WTC11 (cell line): ENCODE measurements at regions not wholly inside any gene's neighbourhood (a gene's known extent, or its start where the extent isn't known, plus 50 kb on each side); places are given as distances from the start of the nearest gene placed in this dataset.

Experiments used
- ATAC-seq: fragments of 200-7000 bp; cut with Tn5 transposase; 2 replicates; pipeline ENCODE4 v1.10.0; 2021; ENCODE audit warnings: mild to moderate bottlenecking, moderate library complexity
- CTCF ChIA-PET: fragments of 300-600 bp; sonication (Branson Sonifier 250); formaldehyde crosslinking; loops from one replicate; lab custom pipeline; 2021; ENCODE audit warnings: antibody characterized with exemption; lab: Charles Lee
- POLR2A ChIA-PET: fragments of 350-600 bp; sonication (Branson Sonifier 250); formaldehyde crosslinking; loops from one replicate; lab custom pipeline; 2021; ENCODE audit warnings: antibody characterized with exemption; lab: Charles Lee
- DNase-seq: peaks from one replicate; pipeline ENCODE4 v3.0.0; 2021; ENCODE audit warnings: low spot score
- H3K27ac Mint-ChIP-seq: 2 replicates; pipeline ENCODE4 v1.8.0; 2021; ENCODE audit warnings: mixed read lengths
- H3K27me3 Mint-ChIP-seq: 2 replicates; pipeline ENCODE4 v1.8.0; 2021; ENCODE audit warnings: low read depth, mild to moderate bottlenecking, moderate library complexity, mixed read lengths
- H3K36me3 Mint-ChIP-seq: 2 replicates; pipeline ENCODE4 v1.8.0; 2021; ENCODE audit warnings: mixed read lengths
- H3K4me1 Mint-ChIP-seq: 2 replicates; pipeline ENCODE4 v1.8.0; 2022; ENCODE audit warnings: mixed read lengths
- H3K4me3 Mint-ChIP-seq: 2 replicates; pipeline ENCODE4 v1.8.0; 2021; ENCODE audit warnings: mild to moderate bottlenecking, moderate library complexity, mixed read lengths
- H3K9me3 Mint-ChIP-seq: 2 replicates; pipeline ENCODE4 v1.8.0; 2021; ENCODE audit warnings: mixed read lengths
- ETV6 ChIP-seq: sonication (generic); formaldehyde crosslinking; IDR thresholded peaks from 2 replicates; pipeline ENCODE4 v1.8.1; 2022; ENCODE audit warnings: mild to moderate bottlenecking, missing genetic modification reagents
- FOXP1 ChIP-seq: sonication (generic); formaldehyde crosslinking; IDR thresholded peaks from 2 replicates; pipeline ENCODE4 v1.8.0; 2022; ENCODE audit warnings: missing genetic modification reagents, mild to moderate bottlenecking, moderate library complexity, borderline replicate concordance
- MXD4 ChIP-seq: fragments of 250-450 bp; sonication (Bioruptor Pico); IDR thresholded peaks from 2 replicates; pipeline ENCODE4 v1.8.0; 2021; ENCODE audit warnings: mild to moderate bottlenecking, moderate library complexity, borderline replicate concordance
- NR1H2 ChIP-seq: sonication (generic); formaldehyde crosslinking; IDR thresholded peaks from 2 replicates; pipeline ENCODE4 v1.9.0; 2021; ENCODE audit warnings: mild to moderate bottlenecking, moderate library complexity, missing genetic modification reagents
- SMAD3 ChIP-seq: sonication (generic); formaldehyde crosslinking; IDR thresholded peaks from 2 replicates; pipeline ENCODE4 v1.8.0; 2022; ENCODE audit warnings: missing genetic modification reagents, mild to moderate bottlenecking, borderline replicate concordance
- SP1 ChIP-seq: sonication (generic); formaldehyde crosslinking; conservative IDR thresholded peaks from 2 replicates; pipeline ENCODE4 v1.8.1; 2022; ENCODE audit warnings: missing genetic modification reagents
- ZNF396 ChIP-seq: fragments of 250-450 bp; sonication (Bioruptor Pico); IDR thresholded peaks from 2 replicates; pipeline ENCODE4 v1.8.0; 2021; ENCODE audit warnings: mild to moderate bottlenecking, moderate library complexity, borderline replicate concordance
- TF ChIP-seq, protein P1 (sequence below): sonication (generic); formaldehyde crosslinking; IDR thresholded peaks from 2 replicates; pipeline ENCODE4 v1.8.1; 2023; ENCODE audit warnings: mild to moderate bottlenecking, missing genetic modification reagents, borderline replicate concordance
- TF ChIP-seq, protein P2 (sequence below): sonication (generic); formaldehyde crosslinking; IDR thresholded peaks from 2 replicates; pipeline ENCODE4 v1.8.0; 2022; ENCODE audit warnings: mild to moderate bottlenecking, missing genetic modification reagents
- TF ChIP-seq, protein P3 (sequence below): sonication (generic); formaldehyde crosslinking; IDR thresholded peaks from 2 replicates; pipeline ENCODE4 v1.8.1; 2023; ENCODE audit warnings: mild to moderate bottlenecking, missing genetic modification reagents
- TF ChIP-seq, protein P4 (sequence below): fragments of 250-450 bp; sonication (Bioruptor Pico); conservative IDR thresholded peaks from 2 replicates; pipeline ENCODE4 v1.9.0; 2021; ENCODE audit warnings: mild to moderate bottlenecking
- TF ChIP-seq, protein P5 (sequence below): sonication (generic); formaldehyde crosslinking; IDR thresholded peaks from 2 replicates; pipeline ENCODE4 v1.8.0; 2023; ENCODE audit warnings: missing genetic modification reagents, mild to moderate bottlenecking, borderline replicate concordance

DNA sequence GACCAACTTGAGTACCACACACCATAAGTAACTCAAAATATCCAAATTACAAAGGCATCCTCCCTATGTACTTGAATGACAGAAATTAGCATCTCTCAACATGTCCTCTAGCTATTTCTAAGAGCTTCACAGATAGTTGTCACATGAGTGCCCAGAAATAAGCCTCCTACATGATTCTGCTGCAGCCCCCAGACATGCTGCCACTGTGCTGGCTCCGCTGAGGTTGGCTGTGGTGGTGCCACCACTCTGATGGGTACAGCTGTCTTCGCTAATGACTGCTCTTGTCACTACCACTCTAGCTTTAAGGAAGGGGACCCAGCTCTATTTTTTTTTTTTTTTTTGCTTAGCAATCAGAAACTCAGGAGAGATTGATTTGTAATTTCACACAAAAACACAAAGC, 256.0 kb downstream of the GRXCR1 start:
- Mint-ChIP-seq H3K27me3 (peaks cover 37% of the 10 kb centered on the region), H3K9me3 (peaks cover 17% of the 10 kb centered on the region), H3K27ac (no peak overlapping the region), H3K36me3 (no peaks in the 10 kb centered on the region), H3K4me1 (peaks cover 37% of the 10 kb centered on the region), H3K4me3 (no peak overlapping the region)
- no peak for TF ChIP-seq FOXP1 (CRISPR knock-in tag)
- no peak for TF ChIP-seq SP1 (CRISPR knock-in tag)
- TF ChIP-seq ETV6 (CRISPR knock-in tag), result no peak
- no peak for TF ChIP-seq MXD4 (CRISPR knock-in tag)
- TF ChIP-seq, protein P1, sequence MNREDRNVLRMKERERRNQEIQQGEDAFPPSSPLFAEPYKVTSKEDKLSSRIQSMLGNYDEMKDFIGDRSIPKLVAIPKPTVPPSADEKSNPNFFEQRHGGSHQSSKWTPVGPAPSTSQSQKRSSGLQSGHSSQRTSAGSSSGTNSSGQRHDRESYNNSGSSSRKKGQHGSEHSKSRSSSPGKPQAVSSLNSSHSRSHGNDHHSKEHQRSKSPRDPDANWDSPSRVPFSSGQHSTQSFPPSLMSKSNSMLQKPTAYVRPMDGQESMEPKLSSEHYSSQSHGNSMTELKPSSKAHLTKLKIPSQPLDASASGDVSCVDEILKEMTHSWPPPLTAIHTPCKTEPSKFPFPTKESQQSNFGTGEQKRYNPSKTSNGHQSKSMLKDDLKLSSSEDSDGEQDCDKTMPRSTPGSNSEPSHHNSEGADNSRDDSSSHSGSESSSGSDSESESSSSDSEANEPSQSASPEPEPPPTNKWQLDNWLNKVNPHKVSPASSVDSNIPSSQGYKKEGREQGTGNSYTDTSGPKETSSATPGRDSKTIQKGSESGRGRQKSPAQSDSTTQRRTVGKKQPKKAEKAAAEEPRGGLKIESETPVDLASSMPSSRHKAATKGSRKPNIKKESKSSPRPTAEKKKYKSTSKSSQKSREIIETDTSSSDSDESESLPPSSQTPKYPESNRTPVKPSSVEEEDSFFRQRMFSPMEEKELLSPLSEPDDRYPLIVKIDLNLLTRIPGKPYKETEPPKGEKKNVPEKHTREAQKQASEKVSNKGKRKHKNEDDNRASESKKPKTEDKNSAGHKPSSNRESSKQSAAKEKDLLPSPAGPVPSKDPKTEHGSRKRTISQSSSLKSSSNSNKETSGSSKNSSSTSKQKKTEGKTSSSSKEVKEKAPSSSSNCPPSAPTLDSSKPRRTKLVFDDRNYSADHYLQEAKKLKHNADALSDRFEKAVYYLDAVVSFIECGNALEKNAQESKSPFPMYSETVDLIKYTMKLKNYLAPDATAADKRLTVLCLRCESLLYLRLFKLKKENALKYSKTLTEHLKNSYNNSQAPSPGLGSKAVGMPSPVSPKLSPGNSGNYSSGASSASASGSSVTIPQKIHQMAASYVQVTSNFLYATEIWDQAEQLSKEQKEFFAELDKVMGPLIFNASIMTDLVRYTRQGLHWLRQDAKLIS (CRISPR knock-in tag), result no peak
- TF ChIP-seq SMAD3 (CRISPR knock-in tag), result no peak
- TF ChIP-seq, protein P2, sequence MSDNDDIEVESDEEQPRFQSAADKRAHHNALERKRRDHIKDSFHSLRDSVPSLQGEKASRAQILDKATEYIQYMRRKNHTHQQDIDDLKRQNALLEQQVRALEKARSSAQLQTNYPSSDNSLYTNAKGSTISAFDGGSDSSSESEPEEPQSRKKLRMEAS (CRISPR knock-in tag), result no peak
- TF ChIP-seq, protein P3, sequence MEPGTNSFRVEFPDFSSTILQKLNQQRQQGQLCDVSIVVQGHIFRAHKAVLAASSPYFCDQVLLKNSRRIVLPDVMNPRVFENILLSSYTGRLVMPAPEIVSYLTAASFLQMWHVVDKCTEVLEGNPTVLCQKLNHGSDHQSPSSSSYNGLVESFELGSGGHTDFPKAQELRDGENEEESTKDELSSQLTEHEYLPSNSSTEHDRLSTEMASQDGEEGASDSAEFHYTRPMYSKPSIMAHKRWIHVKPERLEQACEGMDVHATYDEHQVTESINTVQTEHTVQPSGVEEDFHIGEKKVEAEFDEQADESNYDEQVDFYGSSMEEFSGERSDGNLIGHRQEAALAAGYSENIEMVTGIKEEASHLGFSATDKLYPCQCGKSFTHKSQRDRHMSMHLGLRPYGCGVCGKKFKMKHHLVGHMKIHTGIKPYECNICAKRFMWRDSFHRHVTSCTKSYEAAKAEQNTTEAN (CRISPR knock-in tag), result no peak
- ATAC-seq (no peak), DNase-seq (no peak)
- ChIA-PET POLR2A (no interaction called here), CTCF (no interaction called here)

GRCh38 chr4:43163101-43163792, 270.7 kb downstream of the GRXCR1 start:
- no peaks in the 10 kb centered on the region for H3K27me3 Mint-ChIP-seq
- ATAC-seq (no peak), DNase-seq (no peak)
- H3K27ac Mint-ChIP-seq, result no peak overlapping the region
- H3K4me1 Mint-ChIP-seq, result peaks cover 7% of the 10 kb centered on the region
- no peaks in the 10 kb centered on the region for H3K36me3 Mint-ChIP-seq
- 0 out of 2 replicates have a peak, but pooled peaks cover 3% of the 10 kb centered on the region for H3K9me3 Mint-ChIP-seq
- no peak overlapping the region for H3K4me3 Mint-ChIP-seq
- TF ChIP-seq NR1H2 (CRISPR knock-in tag), result no peak
- TF ChIP-seq, protein P4, sequence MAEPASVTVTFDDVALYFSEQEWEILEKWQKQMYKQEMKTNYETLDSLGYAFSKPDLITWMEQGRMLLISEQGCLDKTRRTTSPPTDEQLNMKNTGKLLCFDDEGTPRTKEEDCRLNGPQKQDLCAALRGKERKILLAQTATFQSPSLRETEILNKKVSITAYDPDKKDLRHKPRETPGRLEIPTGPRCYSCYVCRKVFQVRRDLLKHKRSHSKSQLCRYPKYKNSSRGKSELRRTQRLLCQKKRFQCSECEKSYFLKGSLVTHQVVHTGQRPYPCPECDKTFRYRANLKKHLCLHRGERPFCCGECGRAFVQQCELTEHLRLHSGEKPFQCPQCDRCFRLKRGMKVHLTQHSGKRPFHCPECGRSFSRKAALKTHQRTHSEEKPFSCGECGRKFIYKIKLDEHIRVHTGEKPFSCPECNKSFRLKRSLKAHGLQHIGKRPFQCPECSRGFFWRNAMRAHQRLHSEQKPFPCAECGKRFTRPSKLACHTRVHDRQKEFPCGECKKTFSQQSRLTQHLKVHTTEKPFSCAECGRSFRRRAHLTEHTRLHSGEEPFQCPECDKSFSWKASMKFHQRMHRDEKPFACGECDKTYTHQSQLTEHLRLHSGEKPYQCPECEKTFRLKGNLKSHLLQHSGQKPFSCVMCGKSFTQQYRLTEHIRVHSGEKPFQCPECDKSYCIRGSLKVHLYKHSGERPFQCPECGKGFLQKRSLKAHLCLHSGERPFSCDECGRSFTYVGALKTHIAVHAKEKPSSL (CRISPR knock-in tag), result no peak
- TF ChIP-seq ZNF396 (CRISPR knock-in tag), result no peak
- no peak for TF ChIP-seq SP1 (CRISPR knock-in tag)
- ChIA-PET POLR2A (no interaction called here), CTCF (no interaction called here)

DNA sequence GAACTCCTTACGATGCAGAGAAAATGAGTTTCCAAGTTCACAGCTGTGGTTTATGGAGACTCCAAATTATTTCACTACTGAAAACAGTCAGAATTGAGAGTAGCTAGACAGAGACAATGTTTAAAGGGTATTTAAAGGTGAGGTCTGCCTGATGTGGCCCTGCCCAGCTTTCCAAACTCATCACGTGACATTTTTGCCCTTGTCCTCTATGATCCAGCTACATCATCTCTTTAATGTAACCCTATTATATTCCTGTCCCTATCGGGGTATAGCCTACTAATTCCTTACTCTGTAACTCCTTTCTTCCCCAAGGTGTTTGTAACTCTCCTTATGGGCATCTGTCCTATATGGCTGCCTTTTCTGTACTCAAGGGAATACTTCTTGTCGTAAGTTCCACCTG, 297.2 kb downstream of the GRXCR1 start:
- POLR2A ChIA-PET, result no interaction called here
- Mint-ChIP-seq H3K36me3 (no peaks in the 10 kb centered on the region), H3K27ac (no peak overlapping the region), H3K4me1 (no peaks in the 10 kb centered on the region), H3K27me3 (no peaks in the 10 kb centered on the region), H3K9me3 (no peaks in the 10 kb centered on the region; the same call in 1 of the 2 replicates), H3K4me3 (no peak overlapping the region)
- CTCF ChIA-PET, result no interaction called here
- no peak for DNase-seq
- ATAC-seq, result no peak
- TF ChIP-seq, protein P1 (CRISPR knock-in tag), result no peak
- TF ChIP-seq, protein P5, sequence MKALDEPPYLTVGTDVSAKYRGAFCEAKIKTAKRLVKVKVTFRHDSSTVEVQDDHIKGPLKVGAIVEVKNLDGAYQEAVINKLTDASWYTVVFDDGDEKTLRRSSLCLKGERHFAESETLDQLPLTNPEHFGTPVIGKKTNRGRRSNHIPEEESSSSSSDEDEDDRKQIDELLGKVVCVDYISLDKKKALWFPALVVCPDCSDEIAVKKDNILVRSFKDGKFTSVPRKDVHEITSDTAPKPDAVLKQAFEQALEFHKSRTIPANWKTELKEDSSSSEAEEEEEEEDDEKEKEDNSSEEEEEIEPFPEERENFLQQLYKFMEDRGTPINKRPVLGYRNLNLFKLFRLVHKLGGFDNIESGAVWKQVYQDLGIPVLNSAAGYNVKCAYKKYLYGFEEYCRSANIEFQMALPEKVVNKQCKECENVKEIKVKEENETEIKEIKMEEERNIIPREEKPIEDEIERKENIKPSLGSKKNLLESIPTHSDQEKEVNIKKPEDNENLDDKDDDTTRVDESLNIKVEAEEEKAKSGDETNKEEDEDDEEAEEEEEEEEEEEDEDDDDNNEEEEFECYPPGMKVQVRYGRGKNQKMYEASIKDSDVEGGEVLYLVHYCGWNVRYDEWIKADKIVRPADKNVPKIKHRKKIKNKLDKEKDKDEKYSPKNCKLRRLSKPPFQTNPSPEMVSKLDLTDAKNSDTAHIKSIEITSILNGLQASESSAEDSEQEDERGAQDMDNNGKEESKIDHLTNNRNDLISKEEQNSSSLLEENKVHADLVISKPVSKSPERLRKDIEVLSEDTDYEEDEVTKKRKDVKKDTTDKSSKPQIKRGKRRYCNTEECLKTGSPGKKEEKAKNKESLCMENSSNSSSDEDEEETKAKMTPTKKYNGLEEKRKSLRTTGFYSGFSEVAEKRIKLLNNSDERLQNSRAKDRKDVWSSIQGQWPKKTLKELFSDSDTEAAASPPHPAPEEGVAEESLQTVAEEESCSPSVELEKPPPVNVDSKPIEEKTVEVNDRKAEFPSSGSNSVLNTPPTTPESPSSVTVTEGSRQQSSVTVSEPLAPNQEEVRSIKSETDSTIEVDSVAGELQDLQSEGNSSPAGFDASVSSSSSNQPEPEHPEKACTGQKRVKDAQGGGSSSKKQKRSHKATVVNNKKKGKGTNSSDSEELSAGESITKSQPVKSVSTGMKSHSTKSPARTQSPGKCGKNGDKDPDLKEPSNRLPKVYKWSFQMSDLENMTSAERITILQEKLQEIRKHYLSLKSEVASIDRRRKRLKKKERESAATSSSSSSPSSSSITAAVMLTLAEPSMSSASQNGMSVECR (CRISPR knock-in tag), result no peak
